NT2/D1 (cell line): ENCODE measurements at regions not wholly inside any gene's neighbourhood (a gene's known extent, or its start where the extent isn't known, plus 50 kb on each side); places are given as distances from the start of the nearest gene placed in this dataset.
"Not testable (repeated sequence)": the region's sequence is repeated elsewhere in the genome, so short reads cannot be mapped to it uniquely, and the experiment has no call there.

ENCODE experiments used
- DNase-seq: peaks from one replicate; pipeline ENCODE4 v3.0.0-alpha.2; 2011; ENCODE audit warnings: low read depth, low spot score
- H3K27me3 ChIP-seq: 2 replicates; pipeline ENCODE4 v1.6.0; 2011; ENCODE audit warnings: mild to moderate bottlenecking; ENCODE audit not compliant: insufficient read length, insufficient read depth
- H3K36me3 ChIP-seq: 2 replicates; pipeline ENCODE4 v1.6.1; 2011; ENCODE audit warnings: mild to moderate bottlenecking, low read length, mixed read lengths; ENCODE audit not compliant: insufficient read depth, insufficient read length
- H3K4me1 ChIP-seq: 2 replicates; pipeline ENCODE4 v1.5.1; 2011; ENCODE audit not compliant: insufficient read depth, insufficient read length
- H3K4me3 ChIP-seq: 2 replicates; pipeline ENCODE4 v1.5.1; 2011; ENCODE audit warnings: low read depth; ENCODE audit not compliant: insufficient read length
- H3K9ac ChIP-seq: 2 replicates; pipeline ENCODE4 v1.6.0; 2011; ENCODE audit warnings: low read depth; ENCODE audit not compliant: insufficient read length
- H3K9me3 ChIP-seq: 2 replicates; pipeline ENCODE4 v1.5.1; 2011; ENCODE audit warnings: mild to moderate bottlenecking, low read length; ENCODE audit not compliant: insufficient read depth
- SUZ12 ChIP-seq: IDR thresholded peaks from 2 replicates; pipeline ENCODE4 v1.6.1; 2011; ENCODE audit not compliant: insufficient read length, insufficient read depth; ENCODE audit errors: extremely low read depth
- YY1 ChIP-seq: IDR thresholded peaks from 2 replicates; pipeline ENCODE4 v1.6.1; 2011; ENCODE audit not compliant: insufficient read length, insufficient read depth
- ZNF274 ChIP-seq: IDR thresholded peaks from 2 replicates; pipeline ENCODE4 v1.6.1; 2011; ENCODE audit warnings: mild to moderate bottlenecking, low read depth, low read length

GRCh38 chr9:87401681-87402080 is 96.0 kb upstream of the DAPK1 start:
- H3K27me3 ChIP-seq: no peaks in the 10 kb centered on the region
- H3K36me3 ChIP-seq: no peaks in the 10 kb centered on the region
- H3K4me3 ChIP-seq: no peak overlapping the region
- H3K4me1 ChIP-seq: no peaks in the 10 kb centered on the region
- H3K9me3 ChIP-seq: no peaks in the 10 kb centered on the region
- no peak overlapping the region for H3K9ac ChIP-seq
- no peak for DNase-seq
- TF ChIP-seq YY1 (no peak), SUZ12 (no peak), ZNF274 (no peak)

GRCh38 chr9:87402537-87402936 is 95.1 kb upstream of the DAPK1 start:
- H3K9ac ChIP-seq: no peak overlapping the region
- H3K9me3 ChIP-seq: no peaks in the 10 kb centered on the region
- TF ChIP-seq YY1 (no peak), SUZ12 (no peak), ZNF274 (no peak)
- no peaks in the 10 kb centered on the region for H3K36me3 ChIP-seq
- H3K4me1 ChIP-seq: no peaks in the 10 kb centered on the region
- no peak overlapping the region for H3K4me3 ChIP-seq
- no peak for DNase-seq
- no peaks in the 10 kb centered on the region for H3K27me3 ChIP-seq

- Histone ChIP-seq H3K27me3 (peaks cover 6% of the 10 kb centered on the region), H3K4me1 (no peaks in the 10 kb centered on the region), H3K36me3 (no peaks in the 10 kb centered on the region), H3K9ac (no peak overlapping the region), H3K9me3 (no peaks in the 10 kb centered on the region), H3K4me3 (no peak overlapping the region)
- TF ChIP-seq YY1 (no peak), ZNF274 (no peak), SUZ12 (no peak)
- no peak for DNase-seq
Measured at GRCh38 chr9:87405677-87406542, 91.8 kb upstream of the DAPK1 start.

- H3K4me1 ChIP-seq: no peaks in the 10 kb centered on the region
- TF ChIP-seq SUZ12 (no peak), YY1 (no peak), ZNF274 (no peak)
- no peak overlapping the region for H3K9ac ChIP-seq
- H3K4me3 ChIP-seq: no peak overlapping the region
- peaks cover 6% of the 10 kb centered on the region for H3K27me3 ChIP-seq
- H3K9me3 ChIP-seq: no peaks in the 10 kb centered on the region
- H3K36me3 ChIP-seq: no peaks in the 10 kb centered on the region
- DNase-seq: no peak
Measured at GRCh38 chr9:87406543-87407166, 91.0 kb upstream of the DAPK1 start.

GRCh38 chr9:87410047-87411005 is 87.3 kb upstream of the DAPK1 start:
- not testable (repeated sequence) for H3K4me1 ChIP-seq, H3K9me3 ChIP-seq, H3K36me3 ChIP-seq, H3K9ac ChIP-seq, H3K27me3 ChIP-seq
- peak; percentile 69 for DNase-seq
- H3K4me3 ChIP-seq: peak overlapping the region; percentile 18

- H3K9me3 ChIP-seq: peaks cover 65% of the 10 kb centered on the region
- DNase-seq: no peak
- no peaks in the 10 kb centered on the region for H3K27me3 ChIP-seq
- H3K36me3 ChIP-seq: peaks cover 23% of the 10 kb centered on the region
- TF ChIP-seq ZNF274 (no peak), YY1 (no peak), SUZ12 (no peak)
- H3K4me1 ChIP-seq: peaks cover 4% of the 10 kb centered on the region
- no peak overlapping the region for H3K9ac ChIP-seq
- H3K4me3 ChIP-seq: no peak overlapping the region
Measured at GRCh38 chr9:87420884-87421283, 76.8 kb upstream of the DAPK1 start.

- Histone ChIP-seq H3K4me1 (peaks cover 3% of the 10 kb centered on the region), H3K27me3 (no peaks in the 10 kb centered on the region), H3K9me3 (peaks cover 65% of the 10 kb centered on the region), H3K36me3 (peaks cover 23% of the 10 kb centered on the region), H3K4me3 (no peak overlapping the region), H3K9ac (no peak overlapping the region)
- no peak for DNase-seq
- TF ChIP-seq YY1 (no peak), ZNF274 (no peak), SUZ12 (no peak)
Measured at GRCh38 chr9:87421734-87422133, 75.9 kb upstream of the DAPK1 start.
